ENCODE measurements at regions not wholly inside any gene's neighbourhood (a gene's known extent, or its start where the extent isn't known, plus 50 kb on each side); places are given as distances from the start of the nearest gene placed in this dataset.

GRCh38 chr12:125657681-125658080 lies 592.4 kb downstream of the AACS start:
- TF ChIP-seq EP300 (conservative IDR thresholded peaks at IDR 0.05; ENCODE audit: poor library complexity, severe bottlenecking) (no peak), EZH2 (IDR thresholded peaks at IDR 0.05; ENCODE audit: borderline replicate concordance, insufficient read depth, low read length, poor library complexity, severe bottlenecking) (no peak), RAD21 (conservative IDR thresholded peaks at IDR 0.05) (no peak)
- no peaks in the 10 kb centered on the region for H3K27me3 ChIP-seq (ENCODE audit: insufficient read depth, low read depth, low read length)
- no peak overlapping the region for H3K27ac ChIP-seq (ENCODE audit: low read length)
- no peak overlapping the region for H2AFZ ChIP-seq (ENCODE audit: low read depth, low read length)
- no peak overlapping the region for H3K4me3 ChIP-seq (ENCODE audit: low read length)
- no peaks in the 10 kb centered on the region for H3K9me2 ChIP-seq (ENCODE audit: insufficient read depth, low read length)
- H3K9me3 ChIP-seq (ENCODE audit: low read length) = no peaks in the 10 kb centered on the region
- no peak overlapping the region for H3K4me2 ChIP-seq (ENCODE audit: low read length)
- H3K9ac ChIP-seq (ENCODE audit: low read length) = no peak overlapping the region
- no peaks in the 10 kb centered on the region for H4K20me1 ChIP-seq (ENCODE audit: insufficient read depth)
- no peaks in the 10 kb centered on the region for H3K79me2 ChIP-seq (replicated peaks; ENCODE audit: insufficient read depth, low read length)
- no peaks in the 10 kb centered on the region for H3K36me3 ChIP-seq (ENCODE audit: insufficient read depth, low read length)
- no peaks in the 10 kb centered on the region for H3F3A ChIP-seq (ENCODE audit: insufficient read depth, low read length, poor library complexity, severe bottlenecking)

- Histone ChIP-seq H2AFZ (ENCODE audit: low read depth, low read length) (no peak overlapping the region), H3F3A (ENCODE audit: insufficient read depth, low read length, poor library complexity, severe bottlenecking) (no peaks in the 10 kb centered on the region), H3K27me3 (ENCODE audit: insufficient read depth, low read depth, low read length) (no peaks in the 10 kb centered on the region), H3K4me3 (ENCODE audit: low read length) (no peak overlapping the region), H3K36me3 (ENCODE audit: insufficient read depth, low read length) (no peaks in the 10 kb centered on the region), H3K9me2 (ENCODE audit: insufficient read depth, low read length) (no peaks in the 10 kb centered on the region), H3K27ac (ENCODE audit: low read length) (no peak overlapping the region), H3K9ac (ENCODE audit: low read length) (no peak overlapping the region), H3K9me3 (ENCODE audit: low read length) (no peaks in the 10 kb centered on the region), H3K4me2 (ENCODE audit: low read length) (no peak overlapping the region), H3K79me2 (replicated peaks; ENCODE audit: insufficient read depth, low read length) (no peaks in the 10 kb centered on the region), H4K20me1 (ENCODE audit: insufficient read depth) (no peaks in the 10 kb centered on the region)
- TF ChIP-seq RAD21 (conservative IDR thresholded peaks at IDR 0.05) (no peak), EP300 (conservative IDR thresholded peaks at IDR 0.05; ENCODE audit: poor library complexity, severe bottlenecking) (no peak), MXI1 (conservative IDR thresholded peaks at IDR 0.05; ENCODE audit: poor library complexity, severe bottlenecking) (no peak), REST (IDR thresholded peaks at IDR 0.05; ENCODE audit: borderline replicate concordance) (no peak), POLR2AphosphoS5 (IDR thresholded peaks at IDR 0.05) (no peak), EZH2 (IDR thresholded peaks at IDR 0.05; ENCODE audit: borderline replicate concordance, insufficient read depth, low read length, poor library complexity, severe bottlenecking) (no peak), SMC3 (conservative IDR thresholded peaks at IDR 0.05; ENCODE audit: poor library complexity) (no peak), TAF1 (IDR thresholded peaks at IDR 0.05; ENCODE audit: low read depth) (no peak), CTCF (IDR thresholded peaks at IDR 0.05; ENCODE audit: poor library complexity, severe bottlenecking) (no peak)
Observed at GRCh38 chr12:125674554-125675338, 609.5 kb downstream of the AACS start.
